ENCODE measurements at regions not wholly inside any gene's neighbourhood (a gene's known extent, or its start where the extent isn't known, plus 50 kb on each side); places are given as distances from the start of the nearest gene placed in this dataset.

- Mint-ChIP-seq H3K4me3 (no peak overlapping the region), H3K27me3 (ENCODE audit: low read depth) (no peaks in the 10 kb centered on the region), H3K27ac (ENCODE audit: unreplicated experiment) (no peak overlapping the region), H3K36me3 (ENCODE audit: low read depth) (no peaks in the 10 kb centered on the region), H3K4me1 (no peaks in the 10 kb centered on the region), H3K9me3 (no peaks in the 10 kb centered on the region)
- no peak for TF ChIP-seq CTCF (conservative IDR thresholded peaks at IDR 0.05)
- no peak for DNase-seq (ENCODE audit: low read depth, low spot score)
Measured at GRCh38 chr10:129275886-129276285, 191.2 kb upstream of the MGMT start.

- Mint-ChIP-seq H3K27me3 (ENCODE audit: low read depth) (peaks cover 4% of the 10 kb centered on the region), H3K27ac (ENCODE audit: unreplicated experiment) (no peak overlapping the region), H3K4me1 (no peaks in the 10 kb centered on the region), H3K4me3 (no peak overlapping the region), H3K9me3 (peaks cover 5% of the 10 kb centered on the region), H3K36me3 (ENCODE audit: low read depth) (no peaks in the 10 kb centered on the region)
- DNase-seq (ENCODE audit: low read depth, low spot score): no peak
- TF ChIP-seq CTCF (conservative IDR thresholded peaks at IDR 0.05): no peak
Measured at GRCh38 chr10:129277084-129277483, 190.0 kb upstream of the MGMT start.

- H3K9me3 Mint-ChIP-seq: peaks cover 5% of the 10 kb centered on the region
- H3K4me1 Mint-ChIP-seq: no peaks in the 10 kb centered on the region
- no peak overlapping the region for H3K27ac Mint-ChIP-seq (ENCODE audit: unreplicated experiment)
- no peak overlapping the region for H3K4me3 Mint-ChIP-seq
- peaks cover 4% of the 10 kb centered on the region for H3K27me3 Mint-ChIP-seq (ENCODE audit: low read depth)
- DNase-seq (ENCODE audit: low read depth, low spot score): no peak
- no peak for TF ChIP-seq CTCF (conservative IDR thresholded peaks at IDR 0.05)
- H3K36me3 Mint-ChIP-seq (ENCODE audit: low read depth): no peaks in the 10 kb centered on the region
Measured at GRCh38 chr10:129277841-129278240, 189.2 kb upstream of the MGMT start.

- no peak for TF ChIP-seq CTCF (conservative IDR thresholded peaks at IDR 0.05)
- peaks cover 5% of the 10 kb centered on the region for H3K9me3 Mint-ChIP-seq
- DNase-seq (ENCODE audit: low read depth, low spot score): no peak
- H3K4me1 Mint-ChIP-seq: no peaks in the 10 kb centered on the region
- H3K27me3 Mint-ChIP-seq (ENCODE audit: low read depth): peaks cover 4% of the 10 kb centered on the region
- H3K36me3 Mint-ChIP-seq (ENCODE audit: low read depth): no peaks in the 10 kb centered on the region
- no peak overlapping the region for H3K4me3 Mint-ChIP-seq
- no peak overlapping the region for H3K27ac Mint-ChIP-seq (ENCODE audit: unreplicated experiment)
Measured at GRCh38 chr10:129278686-129279085, 188.4 kb upstream of the MGMT start.

- TF ChIP-seq CTCF (conservative IDR thresholded peaks at IDR 0.05): no peak
- Mint-ChIP-seq H3K4me1 (no peaks in the 10 kb centered on the region), H3K4me3 (no peak overlapping the region), H3K27me3 (ENCODE audit: low read depth) (peaks cover 4% of the 10 kb centered on the region), H3K27ac (ENCODE audit: unreplicated experiment) (no peak overlapping the region), H3K36me3 (ENCODE audit: low read depth) (no peaks in the 10 kb centered on the region), H3K9me3 (peaks cover 5% of the 10 kb centered on the region)
- no peak for DNase-seq (ENCODE audit: low read depth, low spot score)
Measured at GRCh38 chr10:129279446-129280154, 187.4 kb upstream of the MGMT start.

Measured in neural crest cell (in vitro differentiated cells).